ENCODE measurements at regions not wholly inside any gene's neighbourhood (a gene's known extent, or its start where the extent isn't known, plus 50 kb on each side); places are given as distances from the start of the nearest gene placed in this dataset.

DNA sequence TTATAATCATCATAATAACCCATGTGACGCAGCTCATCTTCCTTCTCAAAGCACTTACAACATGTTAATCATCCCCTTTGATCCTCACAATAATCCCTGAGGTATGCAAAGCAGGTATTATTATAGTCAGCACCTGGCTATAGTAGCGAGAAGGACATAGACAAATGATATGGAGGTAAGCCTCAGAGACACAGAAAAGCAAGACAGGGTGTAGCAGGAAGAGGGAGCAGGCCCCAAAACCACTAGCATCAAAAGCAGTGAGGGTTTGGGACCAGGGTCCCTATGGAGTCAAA lies 139.2 kb upstream of the SLC30A5 start:
- Histone ChIP-seq H3K4me3 (ENCODE audit: severe bottlenecking) (no peak overlapping the region), H3K27ac (ENCODE audit: poor library complexity, severe bottlenecking) (no peak overlapping the region), H3K9me3 (ENCODE audit: severe bottlenecking) (no peaks in the 10 kb centered on the region), H3K4me1 (ENCODE audit: insufficient read depth, poor library complexity, severe bottlenecking) (peaks cover 7% of the 10 kb centered on the region), H3K36me3 (ENCODE audit: low read depth) (no peaks in the 10 kb centered on the region), H3K27me3 (ENCODE audit: insufficient read depth, poor library complexity, severe bottlenecking) (no peaks in the 10 kb centered on the region)
- ATAC-seq (ENCODE audit: low read depth) (no peak), DNase-seq (ENCODE audit: low spot score) (no peak)
- TF ChIP-seq, protein P1, sequence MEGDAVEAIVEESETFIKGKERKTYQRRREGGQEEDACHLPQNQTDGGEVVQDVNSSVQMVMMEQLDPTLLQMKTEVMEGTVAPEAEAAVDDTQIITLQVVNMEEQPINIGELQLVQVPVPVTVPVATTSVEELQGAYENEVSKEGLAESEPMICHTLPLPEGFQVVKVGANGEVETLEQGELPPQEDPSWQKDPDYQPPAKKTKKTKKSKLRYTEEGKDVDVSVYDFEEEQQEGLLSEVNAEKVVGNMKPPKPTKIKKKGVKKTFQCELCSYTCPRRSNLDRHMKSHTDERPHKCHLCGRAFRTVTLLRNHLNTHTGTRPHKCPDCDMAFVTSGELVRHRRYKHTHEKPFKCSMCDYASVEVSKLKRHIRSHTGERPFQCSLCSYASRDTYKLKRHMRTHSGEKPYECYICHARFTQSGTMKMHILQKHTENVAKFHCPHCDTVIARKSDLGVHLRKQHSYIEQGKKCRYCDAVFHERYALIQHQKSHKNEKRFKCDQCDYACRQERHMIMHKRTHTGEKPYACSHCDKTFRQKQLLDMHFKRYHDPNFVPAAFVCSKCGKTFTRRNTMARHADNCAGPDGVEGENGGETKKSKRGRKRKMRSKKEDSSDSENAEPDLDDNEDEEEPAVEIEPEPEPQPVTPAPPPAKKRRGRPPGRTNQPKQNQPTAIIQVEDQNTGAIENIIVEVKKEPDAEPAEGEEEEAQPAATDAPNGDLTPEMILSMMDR (IDR thresholded peaks at IDR 0.05; ENCODE audit: poor library complexity, severe bottlenecking), result no peak

DNA sequence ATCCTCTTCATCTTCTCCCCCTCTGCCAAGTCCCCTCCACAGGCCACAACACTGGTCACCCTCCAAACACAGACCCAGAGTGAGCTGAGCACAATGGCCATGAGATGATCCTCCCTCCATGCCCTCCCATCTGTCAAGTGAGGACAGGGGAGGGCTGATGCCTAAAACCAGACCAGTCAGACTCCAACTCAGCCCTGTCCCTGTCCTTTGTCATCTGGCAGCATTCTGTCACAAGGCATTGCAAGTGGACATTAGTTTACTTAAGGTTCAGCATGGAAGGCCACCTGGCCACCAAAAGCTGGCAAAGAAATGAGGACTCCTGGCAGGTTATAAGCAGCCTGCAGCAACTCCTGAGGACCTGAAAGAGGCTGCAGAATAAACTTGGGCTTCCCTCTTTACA lies 136.2 kb upstream of the SLC30A5 start:
- no peak overlapping the region for H3K27ac ChIP-seq (ENCODE audit: poor library complexity, severe bottlenecking)
- no peak overlapping the region for H3K4me3 ChIP-seq (ENCODE audit: severe bottlenecking)
- TF ChIP-seq, protein P1 (IDR thresholded peaks at IDR 0.05; ENCODE audit: poor library complexity, severe bottlenecking), result no peak
- no peak for ATAC-seq (ENCODE audit: low read depth)
- DNase-seq (ENCODE audit: low spot score), result no peak
- no peaks in the 10 kb centered on the region for H3K4me1 ChIP-seq (ENCODE audit: insufficient read depth, poor library complexity, severe bottlenecking)
- no peaks in the 10 kb centered on the region for H3K27me3 ChIP-seq (ENCODE audit: insufficient read depth, poor library complexity, severe bottlenecking)
- H3K9me3 ChIP-seq (ENCODE audit: severe bottlenecking), result no peaks in the 10 kb centered on the region
- no peaks in the 10 kb centered on the region for H3K36me3 ChIP-seq (ENCODE audit: low read depth)

DNA sequence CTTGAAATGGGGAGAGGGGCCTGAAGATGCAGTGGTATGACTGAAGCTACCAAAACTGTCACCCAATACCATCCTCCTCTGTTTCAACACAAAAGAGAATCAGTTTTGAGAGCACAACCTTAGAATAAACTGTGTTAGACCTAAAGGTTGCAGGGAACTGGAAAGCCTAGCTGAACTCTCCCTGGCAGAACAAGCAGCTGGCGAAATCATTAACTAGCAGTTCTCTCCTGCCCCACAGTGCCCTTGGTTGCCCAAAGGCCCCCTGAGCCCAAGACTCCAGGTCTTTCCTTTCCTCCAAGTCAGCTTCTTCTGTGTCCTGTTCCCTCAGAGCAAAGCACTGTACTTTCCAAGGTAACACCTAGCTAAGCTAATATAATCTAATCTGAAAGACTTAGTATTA lies 135.4 kb upstream of the SLC30A5 start:
- no peak for ATAC-seq (ENCODE audit: low read depth)
- TF ChIP-seq, protein P1 (IDR thresholded peaks at IDR 0.05; ENCODE audit: poor library complexity, severe bottlenecking), result no peak
- Histone ChIP-seq H3K9me3 (ENCODE audit: severe bottlenecking) (no peaks in the 10 kb centered on the region), H3K4me1 (ENCODE audit: insufficient read depth, poor library complexity, severe bottlenecking) (no peaks in the 10 kb centered on the region), H3K36me3 (ENCODE audit: low read depth) (no peaks in the 10 kb centered on the region), H3K27me3 (ENCODE audit: insufficient read depth, poor library complexity, severe bottlenecking) (no peaks in the 10 kb centered on the region), H3K27ac (ENCODE audit: poor library complexity, severe bottlenecking) (no peak overlapping the region), H3K4me3 (ENCODE audit: severe bottlenecking) (no peak overlapping the region)
- no peak for DNase-seq (ENCODE audit: low spot score)

DNA sequence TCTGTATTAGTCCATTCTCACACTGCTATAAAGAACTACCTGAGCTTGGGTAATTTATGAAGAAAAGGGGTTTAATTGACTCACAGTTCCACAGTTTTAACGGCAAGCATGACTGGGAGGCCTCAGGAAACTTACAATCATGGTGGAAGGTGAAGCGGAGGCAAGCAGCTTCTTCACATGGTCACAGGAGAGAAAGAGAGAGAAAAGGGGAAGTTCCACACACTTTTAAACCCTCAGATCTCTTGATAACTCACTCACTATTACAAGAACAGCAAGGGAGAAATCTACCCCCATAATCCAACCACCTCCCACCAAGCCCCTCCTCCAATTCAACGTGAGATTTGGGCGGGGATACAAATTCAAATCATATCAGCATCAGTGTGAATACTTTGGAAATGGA lies 133.4 kb upstream of the SLC30A5 start:
- no peaks in the 10 kb centered on the region for H3K4me1 ChIP-seq (ENCODE audit: insufficient read depth, poor library complexity, severe bottlenecking)
- TF ChIP-seq, protein P1 (IDR thresholded peaks at IDR 0.05; ENCODE audit: poor library complexity, severe bottlenecking), result no peak
- H3K4me3 ChIP-seq (ENCODE audit: severe bottlenecking), result no peak overlapping the region
- no peaks in the 10 kb centered on the region for H3K27me3 ChIP-seq (ENCODE audit: insufficient read depth, poor library complexity, severe bottlenecking)
- no peak for ATAC-seq (ENCODE audit: low read depth)
- no peaks in the 10 kb centered on the region for H3K9me3 ChIP-seq (ENCODE audit: severe bottlenecking)
- H3K36me3 ChIP-seq (ENCODE audit: low read depth), result no peaks in the 10 kb centered on the region
- no peak for DNase-seq (ENCODE audit: low spot score)
- H3K27ac ChIP-seq (ENCODE audit: poor library complexity, severe bottlenecking), result no peak overlapping the region

DNA sequence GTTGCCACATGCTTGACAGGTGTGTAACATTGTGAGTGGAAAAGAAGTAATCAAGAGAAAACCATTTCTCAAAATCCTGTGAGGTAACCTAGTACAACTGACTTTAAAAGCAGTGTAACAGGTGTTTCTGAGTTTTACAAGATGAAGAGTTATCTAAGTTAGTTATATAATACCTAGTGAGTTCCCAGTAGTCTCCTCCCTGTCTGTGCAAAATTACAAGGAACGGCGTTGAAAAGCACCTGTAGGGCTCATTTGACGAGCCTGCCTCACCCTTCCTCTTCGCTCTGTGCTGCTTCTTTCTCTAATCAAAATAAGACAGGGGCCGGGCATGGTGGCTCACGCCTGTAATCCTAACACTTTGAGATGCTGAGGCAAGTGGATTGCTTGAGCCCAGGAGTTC lies 132.9 kb upstream of the SLC30A5 start:
- ATAC-seq (ENCODE audit: low read depth) (no peak), DNase-seq (ENCODE audit: low spot score) (no peak)
- TF ChIP-seq, protein P1 (IDR thresholded peaks at IDR 0.05; ENCODE audit: poor library complexity, severe bottlenecking), result no peak
- H3K4me3 ChIP-seq (ENCODE audit: severe bottlenecking), result no peak overlapping the region
- H3K9me3 ChIP-seq (ENCODE audit: severe bottlenecking), result no peaks in the 10 kb centered on the region
- H3K36me3 ChIP-seq (ENCODE audit: low read depth), result no peaks in the 10 kb centered on the region
- H3K27me3 ChIP-seq (ENCODE audit: insufficient read depth, poor library complexity, severe bottlenecking), result no peaks in the 10 kb centered on the region
- no peak overlapping the region for H3K27ac ChIP-seq (ENCODE audit: poor library complexity, severe bottlenecking)
- H3K4me1 ChIP-seq (ENCODE audit: insufficient read depth, poor library complexity, severe bottlenecking), result no peaks in the 10 kb centered on the region
